ENCODE measurements at regions not wholly inside any gene's neighbourhood (a gene's known extent, or its start where the extent isn't known, plus 50 kb on each side); places are given as distances from the start of the nearest gene placed in this dataset.
"Not testable (repeated sequence)": the region's sequence is repeated elsewhere in the genome, so short reads cannot be mapped to it uniquely, and the experiment has no call there.

DNA sequence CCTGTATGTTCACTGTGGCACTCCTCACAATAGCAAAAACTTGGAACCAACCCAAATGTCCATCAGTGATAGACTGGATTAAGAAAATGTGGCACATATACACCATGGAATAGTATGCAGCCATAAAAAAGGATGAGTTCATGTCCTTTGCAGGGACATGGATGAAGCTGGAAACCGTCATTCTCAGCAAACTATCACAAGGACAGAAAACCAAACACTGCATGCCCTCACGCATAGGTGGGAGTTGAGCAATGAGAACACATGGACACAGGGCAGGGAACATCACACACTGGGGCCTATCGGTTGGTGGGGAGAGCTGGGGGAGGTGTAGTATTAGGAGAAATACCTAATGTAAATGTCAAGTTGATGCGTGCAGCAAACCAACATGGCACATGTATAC, 275.7 kb upstream of the TLE3 start:
- TF ChIP-seq, protein P1, sequence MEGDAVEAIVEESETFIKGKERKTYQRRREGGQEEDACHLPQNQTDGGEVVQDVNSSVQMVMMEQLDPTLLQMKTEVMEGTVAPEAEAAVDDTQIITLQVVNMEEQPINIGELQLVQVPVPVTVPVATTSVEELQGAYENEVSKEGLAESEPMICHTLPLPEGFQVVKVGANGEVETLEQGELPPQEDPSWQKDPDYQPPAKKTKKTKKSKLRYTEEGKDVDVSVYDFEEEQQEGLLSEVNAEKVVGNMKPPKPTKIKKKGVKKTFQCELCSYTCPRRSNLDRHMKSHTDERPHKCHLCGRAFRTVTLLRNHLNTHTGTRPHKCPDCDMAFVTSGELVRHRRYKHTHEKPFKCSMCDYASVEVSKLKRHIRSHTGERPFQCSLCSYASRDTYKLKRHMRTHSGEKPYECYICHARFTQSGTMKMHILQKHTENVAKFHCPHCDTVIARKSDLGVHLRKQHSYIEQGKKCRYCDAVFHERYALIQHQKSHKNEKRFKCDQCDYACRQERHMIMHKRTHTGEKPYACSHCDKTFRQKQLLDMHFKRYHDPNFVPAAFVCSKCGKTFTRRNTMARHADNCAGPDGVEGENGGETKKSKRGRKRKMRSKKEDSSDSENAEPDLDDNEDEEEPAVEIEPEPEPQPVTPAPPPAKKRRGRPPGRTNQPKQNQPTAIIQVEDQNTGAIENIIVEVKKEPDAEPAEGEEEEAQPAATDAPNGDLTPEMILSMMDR (IDR thresholded peaks at IDR 0.05 in 2 of 3, conservative IDR thresholded peaks at IDR 0.05 in 1 of 3; ENCODE audit: control insufficient read depth in 2 of 3, extremely low read depth in 1 of 3, insufficient read depth in 1 of 3, low read depth in 3 of 3, low read length in 3 of 3), result not testable (repeated sequence)
- TF ChIP-seq, protein P2, sequence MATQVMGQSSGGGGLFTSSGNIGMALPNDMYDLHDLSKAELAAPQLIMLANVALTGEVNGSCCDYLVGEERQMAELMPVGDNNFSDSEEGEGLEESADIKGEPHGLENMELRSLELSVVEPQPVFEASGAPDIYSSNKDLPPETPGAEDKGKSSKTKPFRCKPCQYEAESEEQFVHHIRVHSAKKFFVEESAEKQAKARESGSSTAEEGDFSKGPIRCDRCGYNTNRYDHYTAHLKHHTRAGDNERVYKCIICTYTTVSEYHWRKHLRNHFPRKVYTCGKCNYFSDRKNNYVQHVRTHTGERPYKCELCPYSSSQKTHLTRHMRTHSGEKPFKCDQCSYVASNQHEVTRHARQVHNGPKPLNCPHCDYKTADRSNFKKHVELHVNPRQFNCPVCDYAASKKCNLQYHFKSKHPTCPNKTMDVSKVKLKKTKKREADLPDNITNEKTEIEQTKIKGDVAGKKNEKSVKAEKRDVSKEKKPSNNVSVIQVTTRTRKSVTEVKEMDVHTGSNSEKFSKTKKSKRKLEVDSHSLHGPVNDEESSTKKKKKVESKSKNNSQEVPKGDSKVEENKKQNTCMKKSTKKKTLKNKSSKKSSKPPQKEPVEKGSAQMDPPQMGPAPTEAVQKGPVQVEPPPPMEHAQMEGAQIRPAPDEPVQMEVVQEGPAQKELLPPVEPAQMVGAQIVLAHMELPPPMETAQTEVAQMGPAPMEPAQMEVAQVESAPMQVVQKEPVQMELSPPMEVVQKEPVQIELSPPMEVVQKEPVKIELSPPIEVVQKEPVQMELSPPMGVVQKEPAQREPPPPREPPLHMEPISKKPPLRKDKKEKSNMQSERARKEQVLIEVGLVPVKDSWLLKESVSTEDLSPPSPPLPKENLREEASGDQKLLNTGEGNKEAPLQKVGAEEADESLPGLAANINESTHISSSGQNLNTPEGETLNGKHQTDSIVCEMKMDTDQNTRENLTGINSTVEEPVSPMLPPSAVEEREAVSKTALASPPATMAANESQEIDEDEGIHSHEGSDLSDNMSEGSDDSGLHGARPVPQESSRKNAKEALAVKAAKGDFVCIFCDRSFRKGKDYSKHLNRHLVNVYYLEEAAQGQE (IDR thresholded peaks at IDR 0.05; ENCODE audit: low read depth, low read length), result not testable (repeated sequence)
- TF ChIP-seq, protein P3, sequence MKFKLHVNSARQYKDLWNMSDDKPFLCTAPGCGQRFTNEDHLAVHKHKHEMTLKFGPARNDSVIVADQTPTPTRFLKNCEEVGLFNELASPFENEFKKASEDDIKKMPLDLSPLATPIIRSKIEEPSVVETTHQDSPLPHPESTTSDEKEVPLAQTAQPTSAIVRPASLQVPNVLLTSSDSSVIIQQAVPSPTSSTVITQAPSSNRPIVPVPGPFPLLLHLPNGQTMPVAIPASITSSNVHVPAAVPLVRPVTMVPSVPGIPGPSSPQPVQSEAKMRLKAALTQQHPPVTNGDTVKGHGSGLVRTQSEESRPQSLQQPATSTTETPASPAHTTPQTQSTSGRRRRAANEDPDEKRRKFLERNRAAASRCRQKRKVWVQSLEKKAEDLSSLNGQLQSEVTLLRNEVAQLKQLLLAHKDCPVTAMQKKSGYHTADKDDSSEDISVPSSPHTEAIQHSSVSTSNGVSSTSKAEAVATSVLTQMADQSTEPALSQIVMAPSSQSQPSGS (IDR thresholded peaks at IDR 0.05; ENCODE audit: low read length), result not testable (repeated sequence)
- not testable (repeated sequence) for TF ChIP-seq DPF2 (IDR thresholded peaks at IDR 0.05); CREB1 (IDR thresholded peaks at IDR 0.05; ENCODE audit: low read depth); POLR2AphosphoS5 (IDR thresholded peaks at IDR 0.05; ENCODE audit: low read length); SMAD1 (IDR thresholded peaks at IDR 0.05; ENCODE audit: low read depth, partially characterized antibody); YBX1 (IDR thresholded peaks at IDR 0.05); NFIC (IDR thresholded peaks at IDR 0.05; ENCODE audit: low read depth, low read length); RBBP5 (conservative IDR thresholded peaks at IDR 0.05); RAD21 (IDR thresholded peaks at IDR 0.05; ENCODE audit: insufficient read depth, low read depth, low read length); SRF (IDR thresholded peaks at IDR 0.05; ENCODE audit: low read depth in 2 of 2, low read length in 2 of 2)
- TF ChIP-seq, protein P4, sequence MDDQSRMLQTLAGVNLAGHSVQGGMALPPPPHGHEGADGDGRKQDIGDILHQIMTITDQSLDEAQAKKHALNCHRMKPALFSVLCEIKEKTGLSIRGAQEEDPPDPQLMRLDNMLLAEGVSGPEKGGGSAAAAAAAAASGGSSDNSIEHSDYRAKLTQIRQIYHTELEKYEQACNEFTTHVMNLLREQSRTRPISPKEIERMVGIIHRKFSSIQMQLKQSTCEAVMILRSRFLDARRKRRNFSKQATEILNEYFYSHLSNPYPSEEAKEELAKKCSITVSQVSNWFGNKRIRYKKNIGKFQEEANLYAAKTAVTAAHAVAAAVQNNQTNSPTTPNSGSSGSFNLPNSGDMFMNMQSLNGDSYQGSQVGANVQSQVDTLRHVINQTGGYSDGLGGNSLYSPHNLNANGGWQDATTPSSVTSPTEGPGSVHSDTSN (IDR thresholded peaks at IDR 0.05; ENCODE audit: insufficient replicate concordance, low read depth, low read length), result not testable (repeated sequence)
